GM12891 (cell line): ENCODE measurements at regions not wholly inside any gene's neighbourhood (a gene's known extent, or its start where the extent isn't known, plus 50 kb on each side); places are given as distances from the start of the nearest gene placed in this dataset.

ENCODE experiments used
- POLR2A ChIP-seq: IDR thresholded peaks from 2 replicates; pipeline ENCODE4 v1.6.1; 2011; ENCODE audit warnings: low read depth, low read length, control low read depth
- POLR2AphosphoS5 ChIP-seq: IDR thresholded peaks from 2 replicates; pipeline ENCODE4 v1.6.1; 2011; ENCODE audit warnings: low read depth, low read length, control low read depth
- POU2F2 ChIP-seq: IDR thresholded peaks from 2 replicates; pipeline ENCODE4 v1.6.1; 2011; ENCODE audit warnings: low read depth, mild to moderate bottlenecking, control low read depth, low read length, moderate library complexity
- SPI1 ChIP-seq: IDR thresholded peaks from 2 replicates; pipeline ENCODE4 v1.6.1; 2011; ENCODE audit warnings: low read depth, low read length, control low read depth

- TF ChIP-seq POLR2A (no peak), POLR2AphosphoS5 (no peak), SPI1 (no peak), POU2F2 (no peak)
Measured at GRCh38 chrX:39823854-39824253, 273.9 kb downstream of the BCOR start.
